Right lobe of liver (tissue), 4 donors: ENCODE measurements at regions not wholly inside any gene's neighbourhood (a gene's known extent, or its start where the extent isn't known, plus 50 kb on each side); places are given as distances from the start of the nearest gene placed in this dataset.

Experiments
- POLR2A ChIP-seq: fragments of 450-650 bp; IDR thresholded peaks from one replicate; pipeline ENCODE4 v1.6.1; 2017; ENCODE audit warnings: antibody characterized with exemption, mild to moderate bottlenecking
- TF ChIP-seq, protein P1 (sequence below), 4 donors: fragments of 200-600 bp in 3 of 4; fragments of 450-650 bp in 1 of 4; IDR thresholded peaks; one replicate each; pipeline versions ENCODE4 v1.5.1 to v1.8.0; 2016 to 2022; ENCODE audit warnings: antibody characterized with exemption in 4 of 4, mild to moderate bottlenecking in 2 of 4
- donor health status: DM: no; HTN: no; CAD: no.
- donor health status: DM: no; HTN: no; CAD: no.
- donor health status: DM: no; HTN: yes; CAD: no.

- no peak for TF ChIP-seq POLR2A
- TF ChIP-seq, protein P1, sequence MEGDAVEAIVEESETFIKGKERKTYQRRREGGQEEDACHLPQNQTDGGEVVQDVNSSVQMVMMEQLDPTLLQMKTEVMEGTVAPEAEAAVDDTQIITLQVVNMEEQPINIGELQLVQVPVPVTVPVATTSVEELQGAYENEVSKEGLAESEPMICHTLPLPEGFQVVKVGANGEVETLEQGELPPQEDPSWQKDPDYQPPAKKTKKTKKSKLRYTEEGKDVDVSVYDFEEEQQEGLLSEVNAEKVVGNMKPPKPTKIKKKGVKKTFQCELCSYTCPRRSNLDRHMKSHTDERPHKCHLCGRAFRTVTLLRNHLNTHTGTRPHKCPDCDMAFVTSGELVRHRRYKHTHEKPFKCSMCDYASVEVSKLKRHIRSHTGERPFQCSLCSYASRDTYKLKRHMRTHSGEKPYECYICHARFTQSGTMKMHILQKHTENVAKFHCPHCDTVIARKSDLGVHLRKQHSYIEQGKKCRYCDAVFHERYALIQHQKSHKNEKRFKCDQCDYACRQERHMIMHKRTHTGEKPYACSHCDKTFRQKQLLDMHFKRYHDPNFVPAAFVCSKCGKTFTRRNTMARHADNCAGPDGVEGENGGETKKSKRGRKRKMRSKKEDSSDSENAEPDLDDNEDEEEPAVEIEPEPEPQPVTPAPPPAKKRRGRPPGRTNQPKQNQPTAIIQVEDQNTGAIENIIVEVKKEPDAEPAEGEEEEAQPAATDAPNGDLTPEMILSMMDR (IDR thresholded peaks at IDR 0.05): no peak
These were observed 968.8 kb downstream of the TLE1 start for GRCh38 chr9:80720579-80720978.
